MM.1S (cell line): ENCODE measurements at regions not wholly inside any gene's neighbourhood (a gene's known extent, or its start where the extent isn't known, plus 50 kb on each side); places are given as distances from the start of the nearest gene placed in this dataset.

ENCODE experiments used
- EZH2 ChIP-seq: fragments of 300-600 bp; sonication (generic); optimal IDR thresholded peaks from 2 replicates; pipeline ENCODE3; 2017; ENCODE audit warnings: low read depth, mild to moderate bottlenecking, antibody characterized with exemption, low read length, mixed read lengths
- EZH2phosphoT487 ChIP-seq: fragments of 300-600 bp; sonication (generic); IDR thresholded peaks from 2 replicates; pipeline ENCODE4 v1.6.1; 2018; ENCODE audit warnings: antibody characterized with exemption, low read length

- TF ChIP-seq EZH2 (no peak), EZH2phosphoT487 (no peak)
Observed at GRCh38 chr12:131596115-131596514, 114.8 kb upstream of the SFSWAP start.
